HG03060 (cell line): ENCODE measurements at regions not wholly inside any gene's neighbourhood (a gene's known extent, or its start where the extent isn't known, plus 50 kb on each side); places are given as distances from the start of the nearest gene placed in this dataset.
"Not testable (repeated sequence)": the region's sequence is repeated elsewhere in the genome, so short reads cannot be mapped to it uniquely, and the experiment has no call there.

Source experiments
- ATAC-seq: cut with Tn5 transposase; IDR thresholded peaks from one replicate; pipeline ENCODE4 v1.9.1; 2021; ENCODE audit warnings: low read depth, moderate number of reproducible peaks; ENCODE audit not compliant: unreplicated experiment

DNA sequence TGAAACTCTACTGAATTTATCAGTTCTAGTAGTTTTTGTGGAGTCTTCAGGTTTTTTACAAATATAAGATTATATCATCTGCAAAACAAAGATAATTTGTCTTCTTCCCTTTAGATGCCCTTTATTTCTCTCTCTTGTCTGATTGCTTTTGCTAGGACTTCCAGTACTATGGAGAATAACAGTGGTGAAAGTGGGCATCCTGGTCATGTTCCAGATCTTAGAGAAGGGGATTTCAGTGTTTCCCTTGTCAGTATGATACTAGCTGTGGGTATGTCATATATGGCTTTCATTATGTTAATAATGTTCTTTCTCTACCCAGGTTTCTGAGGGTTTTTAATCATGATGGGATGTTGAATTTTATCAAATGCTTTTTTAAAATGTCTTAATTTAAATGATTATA, 158.1 kb upstream of the TPTE start:
- not testable (repeated sequence) for ATAC-seq

- not testable (repeated sequence) for ATAC-seq
Observed at GRCh38 chr21:10366210-10366609, 155.2 kb upstream of the TPTE start.

GRCh38 chr21:10367586-10367985, 153.8 kb upstream of the TPTE start:
- not testable (repeated sequence) for ATAC-seq

DNA sequence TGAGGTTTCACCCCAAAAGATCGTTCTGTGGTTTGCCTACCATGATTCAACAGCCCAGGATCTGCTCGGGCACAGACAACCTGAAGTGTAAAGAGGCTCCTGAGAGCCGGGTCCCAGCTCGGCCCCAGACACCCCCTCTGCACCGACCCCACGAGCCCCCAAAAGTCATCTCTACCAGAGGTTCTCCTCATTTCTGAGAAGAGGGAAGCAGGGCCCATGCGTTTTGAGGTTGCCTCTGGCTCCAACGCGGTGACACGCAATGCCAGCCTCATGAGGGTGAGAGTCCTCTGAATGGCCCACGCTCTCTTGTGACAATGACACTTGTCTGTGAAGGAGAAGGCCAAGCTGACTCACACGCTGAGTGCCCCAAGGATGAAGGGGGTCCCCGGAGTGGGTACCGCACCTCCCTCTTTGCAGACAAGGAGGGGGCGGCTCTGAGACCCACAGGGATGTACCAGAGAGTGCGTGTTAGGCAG, 153.0 kb upstream of the TPTE start:
- not testable (repeated sequence) for ATAC-seq

DNA sequence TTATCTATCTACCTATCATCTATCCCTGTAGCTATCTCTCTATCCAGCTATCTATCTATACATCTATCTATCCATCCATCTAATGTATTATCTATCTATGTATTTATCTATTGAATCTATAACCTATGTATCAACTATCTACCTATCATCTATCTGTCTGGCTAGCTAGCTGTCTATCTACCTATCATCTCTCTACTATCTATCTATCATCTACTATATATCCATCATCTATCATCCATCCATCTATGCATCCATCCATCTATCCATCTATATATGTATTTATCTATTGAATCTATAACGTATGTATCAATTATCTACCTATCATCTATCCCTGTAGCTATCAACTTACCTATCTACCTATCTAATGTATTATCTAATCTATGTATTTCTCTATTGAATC, 152.1 kb upstream of the TPTE start:
- not testable (repeated sequence) for ATAC-seq

DNA sequence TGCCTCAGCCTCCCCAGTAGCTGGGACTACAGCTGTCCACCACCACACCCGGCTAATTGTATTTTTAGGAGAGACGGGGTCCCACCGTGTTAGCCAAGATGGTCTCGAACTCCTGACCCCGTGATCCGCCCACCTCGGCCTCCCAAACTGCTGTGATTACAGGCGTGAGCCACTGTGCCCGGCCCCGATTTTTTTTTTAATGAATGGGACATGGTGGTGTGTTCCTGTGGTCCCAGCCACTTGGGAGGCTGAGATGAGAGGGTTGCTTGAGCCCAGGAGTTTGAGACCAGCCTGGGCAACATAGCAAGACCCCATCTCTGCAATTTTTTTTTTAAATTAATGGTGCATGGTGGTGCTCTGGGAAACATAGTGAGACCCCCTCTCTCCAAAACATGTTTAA, 143.6 kb upstream of the TPTE start:
- not testable (repeated sequence) for ATAC-seq

DNA sequence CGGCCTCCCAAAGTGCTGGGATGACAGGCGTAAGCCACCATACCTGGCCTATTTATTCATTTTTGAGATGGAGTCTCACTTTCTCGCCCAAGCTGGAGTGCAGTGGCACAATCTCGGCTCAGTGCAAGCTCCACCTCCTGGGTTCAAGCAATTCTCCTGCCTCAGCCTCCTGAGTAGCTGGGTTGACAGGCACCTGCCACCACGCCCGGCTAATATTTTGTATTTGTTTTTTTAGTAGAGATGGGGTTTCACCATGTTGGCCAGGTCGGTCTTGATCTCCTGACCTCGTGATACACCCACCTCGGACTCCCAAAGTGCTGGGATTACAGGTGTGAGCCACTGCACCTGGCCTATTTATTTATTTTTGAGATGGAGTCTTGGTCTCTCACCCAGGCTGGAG, 141.6 kb upstream of the TPTE start:
- not testable (repeated sequence) for ATAC-seq

DNA sequence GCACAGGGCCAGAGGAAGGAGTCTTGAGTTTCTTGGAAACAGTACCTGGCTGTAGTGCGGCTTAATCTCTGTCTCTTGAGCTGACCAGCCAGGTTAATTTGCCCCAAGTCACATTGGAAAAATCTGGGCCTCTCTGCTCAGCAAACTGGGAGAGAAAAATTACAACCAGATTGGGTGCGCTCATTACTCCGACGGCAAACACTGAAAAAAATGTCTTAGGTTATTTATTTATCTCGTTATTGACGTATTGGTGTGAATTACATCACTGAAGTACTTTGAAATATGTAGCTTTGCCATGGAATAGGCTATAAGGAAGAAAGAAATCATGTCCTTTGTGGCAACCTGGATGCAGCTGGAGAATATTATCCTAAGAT, 139.7 kb upstream of the TPTE start:
- ATAC-seq: not testable (repeated sequence)

GRCh38 chr21:10382135-10382534, 139.2 kb upstream of the TPTE start:
- not testable (repeated sequence) for ATAC-seq

DNA sequence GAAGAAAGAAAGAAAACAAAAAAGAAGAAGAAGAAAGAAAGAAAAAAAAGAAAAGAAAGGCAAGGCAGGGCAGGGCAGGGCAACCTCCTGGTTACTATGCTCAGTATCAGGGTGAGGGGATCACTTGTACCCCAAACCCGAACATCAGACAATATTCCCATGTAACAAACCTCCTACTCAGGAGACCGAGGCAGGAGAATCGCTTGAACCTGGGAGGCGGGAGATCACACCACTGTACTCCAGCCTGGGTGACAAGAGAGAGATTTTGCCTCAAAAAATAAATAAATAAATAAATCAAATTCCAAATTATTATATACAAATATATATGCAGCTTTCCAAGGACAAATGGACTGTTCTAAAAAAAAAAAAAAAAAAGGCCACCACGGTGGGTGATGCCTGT, 138.8 kb upstream of the TPTE start:
- ATAC-seq: not testable (repeated sequence)

- not testable (repeated sequence) for ATAC-seq
Observed at GRCh38 chr21:10383571-10383970, 137.8 kb upstream of the TPTE start.

DNA sequence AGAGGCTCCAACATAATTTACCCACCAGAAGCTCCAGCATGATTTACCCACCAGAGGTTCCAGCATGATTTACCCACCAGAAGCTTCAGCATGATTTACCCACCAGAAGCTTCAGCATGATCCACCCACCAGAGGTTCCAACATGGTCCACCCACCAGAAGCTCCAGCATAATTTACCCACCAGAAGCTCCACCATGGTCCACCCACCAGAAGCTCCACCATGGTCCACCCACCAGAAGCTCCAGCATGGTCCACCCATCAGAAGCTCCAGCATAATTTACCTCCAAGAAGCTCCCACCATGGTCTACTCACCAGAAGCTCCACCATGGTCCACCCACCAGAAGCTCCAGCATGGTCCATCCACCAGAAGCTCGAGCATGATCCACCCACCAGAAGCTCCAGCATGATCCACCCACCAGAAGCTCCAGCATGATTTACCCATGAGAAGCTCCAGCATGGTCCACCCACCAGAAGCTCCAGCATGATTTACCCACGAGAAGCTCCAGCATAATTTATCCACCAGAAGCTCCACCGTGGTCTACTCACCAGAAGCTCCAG, 137.0 kb upstream of the TPTE start:
- ATAC-seq: not testable (repeated sequence)

GRCh38 chr21:10385202-10385601, 136.2 kb upstream of the TPTE start:
- not testable (repeated sequence) for ATAC-seq

GRCh38 chr21:10385898-10386527, 135.4 kb upstream of the TPTE start:
- ATAC-seq: not testable (repeated sequence)

- not testable (repeated sequence) for ATAC-seq
Observed at GRCh38 chr21:10387692-10388450, 133.5 kb upstream of the TPTE start.

GRCh38 chr21:10388625-10389024, 132.8 kb upstream of the TPTE start:
- ATAC-seq: not testable (repeated sequence)

DNA sequence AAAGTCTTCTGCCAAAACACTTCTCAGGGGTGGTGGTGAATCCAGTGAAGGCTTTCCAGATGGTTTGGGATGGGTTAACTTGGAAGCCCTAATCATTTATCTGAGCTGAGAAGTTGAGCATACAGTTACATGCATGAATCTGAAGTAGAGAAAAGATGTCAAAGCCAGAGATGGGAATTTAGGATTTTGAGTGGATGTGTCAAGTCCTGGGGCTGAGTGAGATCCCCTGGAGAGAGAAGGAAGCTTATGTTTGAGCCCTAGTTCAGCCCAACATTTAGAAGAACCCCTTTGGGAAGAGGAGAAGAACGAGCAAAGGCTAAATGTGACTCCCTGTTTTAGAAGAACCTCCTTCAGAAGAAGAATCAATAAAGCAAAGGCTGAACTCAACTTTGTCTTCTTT, 129.1 kb upstream of the TPTE start:
- not testable (repeated sequence) for ATAC-seq

DNA sequence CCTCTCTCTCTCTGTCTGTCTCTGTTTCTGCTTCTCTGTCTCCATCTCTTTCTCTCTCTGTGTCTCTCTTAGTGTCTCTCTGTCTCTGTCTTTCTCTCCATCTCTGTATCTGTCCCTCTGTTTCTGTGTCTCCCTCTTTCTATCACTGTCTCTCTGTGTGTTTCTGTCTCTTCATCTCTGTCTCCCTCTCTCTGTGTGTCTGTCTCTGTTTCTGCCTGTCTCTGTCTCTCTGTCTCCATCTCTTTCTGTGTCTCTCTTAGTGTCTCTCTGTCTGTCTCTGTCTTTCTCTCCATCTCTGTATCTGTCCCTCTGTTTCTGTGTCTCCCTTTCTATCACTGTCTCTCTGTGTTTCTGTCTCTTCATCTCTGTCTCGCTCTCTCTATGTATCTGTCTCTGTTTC, 125.4 kb upstream of the TPTE start:
- ATAC-seq: not testable (repeated sequence)

DNA sequence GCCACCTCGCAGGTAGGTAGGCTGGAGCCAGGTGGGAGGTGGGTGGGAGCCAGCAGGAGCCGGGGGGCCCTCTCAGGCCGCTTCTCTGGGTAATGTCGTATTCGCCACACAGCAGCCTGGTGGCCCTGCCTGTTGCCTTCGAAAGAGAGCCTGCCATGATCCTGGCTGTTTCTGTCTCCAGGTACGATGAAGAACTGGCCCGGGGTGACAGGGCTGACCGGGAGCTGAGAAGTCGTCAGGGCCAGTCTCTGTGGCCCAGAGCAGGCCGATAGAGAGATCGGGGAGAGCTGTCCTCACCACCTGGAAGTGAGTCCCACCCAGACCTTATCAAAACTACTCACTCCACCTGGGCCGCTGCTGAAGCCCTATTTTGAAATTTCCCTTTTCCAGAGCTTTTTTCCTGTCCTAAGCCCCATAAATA, 123.9 kb upstream of the TPTE start:
- not testable (repeated sequence) for ATAC-seq

GRCh38 chr21:10398692-10399489, 122.5 kb upstream of the TPTE start:
- not testable (repeated sequence) for ATAC-seq
